H1 (cell line): ENCODE measurements at regions not wholly inside any gene's neighbourhood (a gene's known extent, or its start where the extent isn't known, plus 50 kb on each side); places are given as distances from the start of the nearest gene placed in this dataset.

Experiments used
- CBX5 ChIP-seq: fragments of 300-800, 300-1000 bp; sonication (generic); IDR thresholded peaks from 2 replicates; pipeline ENCODE4 v1.7.1; 2016; ENCODE audit warnings: antibody characterized with exemption, low read length, low read depth
- EGR1 ChIP-seq: IDR thresholded peaks from 2 replicates; pipeline ENCODE4 v1.6.1; 2011; ENCODE audit warnings: low read depth, low read length, borderline replicate concordance
- RBBP5 ChIP-seq: IDR thresholded peaks from 2 replicates; pipeline ENCODE4 v1.7.1; 2012; ENCODE audit warnings: low read depth, mild to moderate bottlenecking, inconsistent platforms, low read length, moderate library complexity, borderline replicate concordance
- SAP30 ChIP-seq: fragments of 300-600 bp; sonication (generic); IDR thresholded peaks from 2 replicates; pipeline ENCODE4 v1.7.1; 2012; ENCODE audit warnings: low read length, moderate library complexity, mild to moderate bottlenecking, inconsistent platforms; ENCODE audit not compliant: insufficient read depth, insufficient replicate concordance
- SP4 ChIP-seq: IDR thresholded peaks from 2 replicates; pipeline ENCODE4 v1.6.1; 2012; ENCODE audit warnings: low read length, inconsistent platforms
- TF ChIP-seq, protein P1 (sequence below): IDR thresholded peaks from 2 replicates; pipeline ENCODE4 v1.6.1; 2011; ENCODE audit warnings: low read depth, mild to moderate bottlenecking, low read length; ENCODE audit not compliant: insufficient read depth

DNA sequence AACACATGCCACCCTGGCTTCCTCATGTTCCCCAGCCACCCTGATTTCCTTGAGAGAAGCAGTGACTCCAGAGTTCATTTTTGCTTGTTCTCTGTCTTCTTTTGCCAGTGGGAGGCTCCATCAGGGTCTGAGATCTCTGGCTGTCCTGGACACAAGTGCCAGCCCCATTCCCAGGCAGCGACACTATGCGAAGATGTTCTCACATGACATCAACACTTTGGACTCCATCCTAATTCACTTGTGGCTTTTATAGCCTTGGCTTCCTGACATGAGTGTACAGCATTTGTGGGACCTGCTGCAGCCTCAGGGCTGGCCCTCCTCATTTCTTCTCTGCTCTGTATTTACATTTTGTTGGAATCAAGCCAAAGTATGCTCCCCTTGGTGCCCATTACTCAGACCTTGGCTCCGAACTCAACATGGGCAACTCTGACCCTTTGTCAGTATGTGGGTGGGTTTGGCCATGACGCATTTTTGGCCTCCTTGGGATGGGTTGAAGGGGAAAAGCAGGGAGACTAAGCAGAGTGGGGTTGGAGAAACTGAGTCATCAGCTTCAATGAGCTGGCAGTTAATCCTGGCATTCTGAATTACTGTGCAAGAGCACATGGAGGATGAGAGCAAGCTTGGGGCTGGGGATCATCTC is 119.0 kb upstream of the EEF2KMT start (continued):
- TF ChIP-seq, protein P1, sequence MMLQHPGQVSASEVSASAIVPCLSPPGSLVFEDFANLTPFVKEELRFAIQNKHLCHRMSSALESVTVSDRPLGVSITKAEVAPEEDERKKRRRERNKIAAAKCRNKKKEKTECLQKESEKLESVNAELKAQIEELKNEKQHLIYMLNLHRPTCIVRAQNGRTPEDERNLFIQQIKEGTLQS, result no peak
- TF ChIP-seq EGR1 (no peak), RBBP5 (no peak), SAP30 (no peak), SP4 (no peak), CBX5 (no peak)
